ENCODE measurements at regions not wholly inside any gene's neighbourhood (a gene's known extent, or its start where the extent isn't known, plus 50 kb on each side); places are given as distances from the start of the nearest gene placed in this dataset.

GRCh38 chr17:56085576-56086267 is 67.6 kb upstream of the ANKFN1 start (continued):
- TF ChIP-seq E2F8 (IDR thresholded peaks at IDR 0.05; ENCODE audit: low read depth, partially characterized antibody): no peak

GRCh38 chr17:56087199-56087598 is 66.1 kb upstream of the ANKFN1 start:
- RAD21 ChIA-PET (ENCODE audit: unreplicated experiment): no interaction called here
- ATAC-seq (no peak), DNase-seq (ENCODE audit: low read depth, low spot score) (no peak), FAIRE-seq (no peak)
- no peaks in the 10 kb centered on the region for H4K20me1 ChIP-seq (ENCODE audit: control insufficient read depth, insufficient read depth)
- SMC1A ChIA-PET (ENCODE audit: uncharacterized antibody, unreplicated experiment): no interaction called here
- H2AFZ ChIP-seq (ENCODE audit: control insufficient read depth, low read depth, low read length): no peak overlapping the region
- no peak overlapping the region for H3K27ac ChIP-seq (ENCODE audit: control insufficient read depth, insufficient read depth)
- 17% methylated on average over 3 of the region's 3 CpGs for WGBS (ENCODE audit: insufficient coverage, insufficient replicate concordance, low lambda C conversion rate, missing lambda C conversion rate)
- no peaks in the 10 kb centered on the region for H3K4me1 ChIP-seq (ENCODE audit: control insufficient read depth, insufficient read depth, low read length)
- TF ChIP-seq CEBPB (IDR thresholded peaks at IDR 0.05; ENCODE audit: borderline replicate concordance in 1 of 2, low read depth in 2 of 2, low read length in 2 of 2) (no peak), SIN3A (IDR thresholded peaks at IDR 0.05; ENCODE audit: low read depth, low read length) (no peak)
- no peaks in the 10 kb centered on the region for H3K27me3 ChIP-seq (replicated peaks in 1 of 2; ENCODE audit: control insufficient read depth in 2 of 2, insufficient read depth in 2 of 2, low read length in 1 of 2)
- in situ Hi-C loops (cut with MboI): no loop called here
- no peaks in the 10 kb centered on the region for H3K36me3 ChIP-seq (ENCODE audit: control insufficient read depth in 2 of 2, insufficient read depth in 2 of 2, low read length in 1 of 2)
- POLR2A ChIA-PET: no interaction called here
- intact Hi-C loops (cut with micrococcal nuclease; ENCODE audit: unreplicated experiment): no loop called here
- H3K79me2 ChIP-seq (ENCODE audit: control insufficient read depth, insufficient read depth, low read length): no peaks in the 10 kb centered on the region
- no peak overlapping the region for H3K4me2 ChIP-seq (ENCODE audit: control insufficient read depth, insufficient read depth)
- no TSS peak for BruUV-seq (replicated peaks)
- H3K9me3 ChIP-seq (replicated peaks; ENCODE audit: control insufficient read depth, insufficient read depth, low read length): no peaks in the 10 kb centered on the region
- no peak overlapping the region for H3K9ac ChIP-seq (ENCODE audit: control insufficient read depth, insufficient read depth, low read length)
- H3K4me3 ChIP-seq: no peak overlapping the region
- CTCF ChIA-PET: no interaction called here
